GM18517 (cell line): ENCODE measurements at regions not wholly inside any gene's neighbourhood (a gene's known extent, or its start where the extent isn't known, plus 50 kb on each side); places are given as distances from the start of the nearest gene placed in this dataset.
"Not testable (repeated sequence)": the region's sequence is repeated elsewhere in the genome, so short reads cannot be mapped to it uniquely, and the experiment has no call there.

Experiments used
- ATAC-seq: cut with Tn5 transposase; IDR thresholded peaks from one replicate; pipeline ENCODE4 v1.9.1; 2021; ENCODE audit warnings: mild to moderate bottlenecking, moderate library complexity; ENCODE audit not compliant: unreplicated experiment

GRCh38 chr3:102682741-102683140 lies 247.9 kb downstream of the ZPLD1 start:
- ATAC-seq, result no peak

DNA sequence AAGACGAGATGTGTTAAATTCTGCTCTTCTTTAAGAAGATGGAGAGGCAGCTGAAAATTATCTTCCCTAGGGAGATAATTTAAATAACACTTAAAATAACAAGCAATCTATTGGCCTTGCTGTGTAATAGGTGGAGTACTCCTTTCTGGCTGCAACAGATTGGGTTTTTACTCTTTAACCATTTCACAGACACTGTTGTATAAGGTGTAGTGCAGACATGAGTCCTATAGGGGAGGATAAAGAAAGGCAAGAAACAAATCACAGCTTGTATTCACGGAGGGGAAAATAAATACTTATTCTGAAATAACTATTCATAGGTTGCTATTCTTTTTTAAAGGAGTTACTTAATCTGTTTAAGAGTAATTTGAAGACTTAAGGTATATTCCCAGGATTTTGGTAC lies 252.0 kb downstream of the ZPLD1 start:
- ATAC-seq, result no peak

GRCh38 chr3:102687851-102688555 lies 253.2 kb downstream of the ZPLD1 start:
- no peak for ATAC-seq

- no peak for ATAC-seq
Observed at GRCh38 chr3:102688556-102688930, 253.7 kb downstream of the ZPLD1 start.

- no peak for ATAC-seq
Observed at GRCh38 chr3:102691507-102691906, 256.7 kb downstream of the ZPLD1 start.

DNA sequence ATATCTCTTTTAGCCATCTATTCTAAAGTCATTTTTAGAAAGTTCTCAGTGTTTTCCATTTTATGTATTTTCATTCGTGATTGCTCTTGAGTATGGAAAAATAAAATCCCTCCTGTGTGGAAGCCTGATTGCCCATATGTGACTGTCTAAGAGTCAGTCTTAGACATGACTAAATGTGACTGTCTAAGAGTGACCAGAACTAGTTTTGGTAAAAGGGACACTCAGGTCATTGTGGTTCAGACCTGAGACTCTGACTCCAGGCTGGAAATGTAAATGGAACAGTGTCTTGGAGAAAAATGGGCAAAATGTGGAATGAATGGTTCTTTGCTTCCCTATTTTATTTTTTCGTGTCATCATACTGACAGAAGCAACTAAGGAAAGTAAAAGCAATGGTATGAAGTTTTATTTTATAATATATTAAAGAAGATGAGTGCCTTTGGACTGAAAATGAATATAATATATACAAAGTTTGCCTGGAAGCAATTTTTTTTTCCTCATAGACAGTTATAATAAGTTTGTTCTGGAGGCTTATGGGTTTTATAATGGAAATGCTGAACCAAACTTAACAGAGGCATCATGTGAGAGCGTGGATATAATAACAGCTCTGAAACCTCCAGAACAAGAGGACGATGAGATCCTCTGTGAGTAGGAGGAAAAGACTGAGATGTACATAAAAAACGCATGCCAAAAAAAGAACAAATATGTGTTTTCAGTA lies 264.4 kb downstream of the ZPLD1 start:
- ATAC-seq, result no peak

DNA sequence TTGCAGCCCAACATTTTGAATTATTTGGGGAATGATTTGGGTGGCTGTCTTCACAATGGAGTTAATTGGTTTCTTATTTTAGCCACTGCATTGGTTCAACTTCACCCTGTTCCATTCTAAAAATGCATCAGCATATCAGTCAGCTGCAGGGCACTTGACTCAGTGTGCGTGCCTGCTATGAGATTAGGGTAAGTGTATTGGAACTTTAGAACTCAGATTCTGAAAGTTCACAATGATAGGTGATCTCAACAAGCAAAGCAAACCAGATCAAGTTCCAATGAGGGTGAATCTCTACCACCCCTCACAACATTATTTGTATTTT lies 265.0 kb downstream of the ZPLD1 start:
- no peak for ATAC-seq

DNA sequence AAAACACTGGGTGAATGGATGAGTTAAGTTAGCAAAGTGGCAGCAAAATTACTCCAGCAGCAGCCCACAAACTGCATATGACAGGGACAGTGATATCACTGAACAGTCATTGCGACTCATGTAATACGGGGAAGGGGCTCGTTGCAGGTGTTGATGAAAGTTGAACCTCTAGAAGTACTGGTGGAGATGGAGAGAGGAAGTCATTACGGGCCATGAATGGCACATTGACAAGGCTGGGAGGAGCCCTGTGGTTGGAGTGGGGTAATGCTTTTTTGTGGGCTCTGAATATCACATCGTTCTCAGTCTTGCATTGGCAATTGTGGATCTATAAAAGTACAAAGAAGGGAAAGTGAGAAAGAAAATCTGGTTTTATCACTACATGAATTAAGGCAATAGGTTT lies 278.1 kb downstream of the ZPLD1 start:
- ATAC-seq, result no peak

GRCh38 chr3:102714567-102714966 lies 279.8 kb downstream of the ZPLD1 start:
- ATAC-seq, result peak; percentile 6

DNA sequence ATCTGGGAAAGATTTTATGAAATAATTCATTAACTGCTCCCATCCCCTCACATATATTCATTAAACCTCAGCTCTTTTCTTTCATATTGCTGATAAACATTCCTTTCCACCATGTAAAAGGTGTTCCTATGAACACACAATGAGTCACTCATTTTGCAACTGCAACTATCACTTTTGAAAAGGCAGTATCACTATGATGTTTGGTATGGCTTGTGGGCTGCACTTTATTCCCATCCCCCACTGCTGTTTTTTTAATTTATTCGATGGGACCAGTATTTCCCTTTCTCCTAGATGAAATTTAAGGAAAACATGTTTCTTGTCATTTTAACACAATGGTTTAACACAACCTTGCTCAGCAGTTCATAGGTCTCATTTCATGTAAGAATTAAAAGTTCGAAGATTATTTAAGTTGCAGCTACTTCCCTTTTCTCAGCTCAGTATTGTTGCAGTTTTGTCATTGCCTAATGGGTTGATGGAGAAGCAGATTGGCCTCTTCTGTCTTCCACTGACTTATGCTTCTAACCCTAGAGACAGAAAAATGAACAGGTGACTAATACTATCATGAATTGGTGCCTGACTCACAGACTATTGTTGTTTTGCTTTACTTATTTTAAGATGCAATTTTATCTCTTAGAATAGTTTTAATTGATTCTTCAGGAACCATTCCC lies 280.3 kb downstream of the ZPLD1 start:
- ATAC-seq, result peak; percentile 94

DNA sequence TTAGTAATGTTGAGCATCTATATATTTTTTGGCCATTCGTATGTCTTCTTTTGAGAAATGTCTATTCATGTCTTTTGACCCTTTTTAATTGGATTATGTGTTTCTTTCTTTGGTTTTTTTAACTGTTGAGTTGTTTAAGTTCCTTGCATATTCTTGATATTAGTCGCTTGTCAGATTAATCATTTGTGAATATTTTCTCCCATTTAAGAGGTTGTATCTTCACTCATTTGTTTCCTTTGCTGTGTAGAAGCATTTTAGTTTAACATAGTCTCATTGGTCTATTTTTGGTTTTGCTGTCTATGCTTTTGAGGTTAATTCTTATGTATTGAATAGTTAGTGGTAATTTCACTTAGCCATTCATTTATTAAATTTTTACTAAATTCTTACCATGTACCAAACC lies 283.8 kb downstream of the ZPLD1 start:
- no peak for ATAC-seq

DNA sequence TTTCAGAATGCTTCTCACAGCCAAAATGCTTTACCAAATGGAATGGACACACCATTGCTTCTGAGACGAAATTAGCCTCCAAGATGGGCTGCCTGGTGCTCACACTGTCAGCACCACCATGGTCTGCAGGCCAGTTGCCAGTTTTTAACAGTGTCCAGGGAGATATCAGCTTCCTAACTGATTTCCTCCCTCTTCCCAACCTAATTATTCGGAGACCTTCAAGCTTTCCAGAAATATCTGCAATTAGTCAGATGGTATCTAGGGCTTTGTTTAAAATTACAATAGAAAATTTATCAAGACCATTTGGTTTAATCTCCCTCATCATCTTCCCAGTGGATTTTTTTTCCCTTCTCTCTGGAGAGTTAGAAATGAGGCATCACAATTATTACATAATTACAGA lies 287.5 kb downstream of the ZPLD1 start:
- ATAC-seq, result no peak

DNA sequence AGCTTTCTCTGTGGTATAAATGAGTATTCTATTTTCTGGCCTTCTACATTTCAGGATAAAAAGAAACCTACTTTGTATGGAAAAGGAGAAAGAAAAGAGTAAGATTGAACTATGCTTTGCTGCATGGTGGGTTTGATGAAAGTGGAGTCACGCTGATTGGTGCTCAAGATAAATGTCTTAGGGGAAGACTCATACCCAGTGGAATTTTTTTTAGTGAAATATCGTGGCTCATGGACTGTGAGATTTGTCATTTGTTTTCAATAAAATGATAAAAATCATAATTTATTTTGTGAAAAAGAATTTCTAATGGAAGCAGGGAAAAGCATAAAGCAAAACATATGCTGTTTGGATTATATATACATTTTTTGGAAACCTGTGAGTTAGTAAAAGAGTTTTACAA lies 292.5 kb downstream of the ZPLD1 start:
- ATAC-seq, result no peak

DNA sequence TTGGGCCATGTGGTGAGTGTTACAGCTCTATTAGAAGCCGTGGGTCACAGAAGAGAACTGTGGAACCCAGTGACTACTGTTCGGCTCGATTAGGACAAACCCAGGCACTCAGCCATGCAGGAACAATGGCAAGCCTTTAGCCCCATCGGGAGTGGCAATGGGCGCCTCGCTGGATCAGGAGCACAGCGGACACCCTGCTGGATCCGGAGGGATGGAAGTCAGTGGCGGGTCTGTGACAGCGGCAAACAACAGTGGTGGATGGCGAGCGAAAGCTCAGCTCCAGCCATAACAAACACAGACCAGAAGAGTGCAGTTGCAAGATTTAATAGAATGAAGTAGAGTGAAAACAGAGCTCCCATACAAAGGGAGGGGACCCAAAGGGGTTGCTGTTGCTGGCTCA lies 297.8 kb downstream of the ZPLD1 start:
- ATAC-seq, result not testable (repeated sequence)

DNA sequence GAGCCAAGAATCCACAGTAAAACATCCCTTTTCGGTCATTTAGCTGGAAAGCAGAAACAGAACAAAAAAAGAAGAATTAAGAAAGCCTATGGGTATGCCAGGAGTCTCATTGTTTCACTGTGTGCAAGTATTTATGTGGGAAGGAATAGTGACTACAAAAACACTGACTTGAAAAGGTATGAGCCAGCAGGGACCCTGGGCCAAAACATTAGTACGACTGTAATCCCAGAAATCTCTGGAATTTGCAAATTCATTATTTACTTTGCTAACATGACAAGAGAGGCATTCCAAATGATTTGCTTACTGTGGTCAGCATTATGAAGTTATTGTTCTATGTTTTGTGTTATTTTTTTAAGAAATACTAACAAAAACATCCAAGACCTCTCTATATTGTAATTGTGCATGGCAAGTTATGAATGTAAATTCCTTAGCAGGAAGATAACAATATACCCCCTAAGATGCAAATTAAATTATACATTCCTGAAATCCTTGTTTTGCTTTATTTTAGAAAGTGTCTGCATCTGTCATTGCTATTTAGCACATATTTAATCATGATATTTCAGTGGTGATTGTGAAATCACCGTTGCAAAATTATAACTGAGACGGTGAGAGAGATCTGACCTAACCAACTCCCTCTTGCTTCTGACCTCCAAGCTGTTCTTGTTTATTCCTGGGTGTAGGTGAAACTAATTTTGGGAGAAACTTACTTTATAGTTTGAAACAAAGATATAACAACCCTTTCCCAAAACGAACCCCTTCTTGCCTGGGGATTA lies 299.2 kb downstream of the ZPLD1 start:
- ATAC-seq, result no peak

- ATAC-seq, result no peak
Observed at GRCh38 chr3:102735311-102735710, 300.5 kb downstream of the ZPLD1 start.

GRCh38 chr3:102736288-102736974 lies 301.6 kb downstream of the ZPLD1 start:
- ATAC-seq, result no peak

GRCh38 chr3:102736975-102737304 lies 302.1 kb downstream of the ZPLD1 start:
- no peak for ATAC-seq

DNA sequence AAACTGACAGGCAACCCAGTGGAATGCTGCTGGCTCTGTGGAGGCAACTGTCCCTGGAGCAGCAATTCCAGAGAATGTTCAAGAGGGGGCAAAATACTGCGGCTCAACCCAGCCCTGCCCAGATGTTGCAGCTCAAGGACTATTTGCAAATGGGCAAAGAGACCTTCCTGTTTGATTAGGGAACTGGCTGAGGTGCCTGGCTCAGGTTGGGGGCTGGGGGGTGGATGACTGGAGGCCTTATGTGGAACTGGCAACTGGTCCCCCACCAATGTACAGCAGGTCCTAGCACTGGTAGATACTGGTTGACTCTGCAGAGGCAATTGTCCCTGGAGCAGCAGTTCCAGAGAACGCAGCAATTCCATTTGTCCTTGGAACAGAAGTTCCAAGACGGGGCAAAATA lies 302.5 kb downstream of the ZPLD1 start:
- ATAC-seq, result no peak

- no peak for ATAC-seq
Observed at GRCh38 chr3:102741105-102741504, 306.3 kb downstream of the ZPLD1 start.

DNA sequence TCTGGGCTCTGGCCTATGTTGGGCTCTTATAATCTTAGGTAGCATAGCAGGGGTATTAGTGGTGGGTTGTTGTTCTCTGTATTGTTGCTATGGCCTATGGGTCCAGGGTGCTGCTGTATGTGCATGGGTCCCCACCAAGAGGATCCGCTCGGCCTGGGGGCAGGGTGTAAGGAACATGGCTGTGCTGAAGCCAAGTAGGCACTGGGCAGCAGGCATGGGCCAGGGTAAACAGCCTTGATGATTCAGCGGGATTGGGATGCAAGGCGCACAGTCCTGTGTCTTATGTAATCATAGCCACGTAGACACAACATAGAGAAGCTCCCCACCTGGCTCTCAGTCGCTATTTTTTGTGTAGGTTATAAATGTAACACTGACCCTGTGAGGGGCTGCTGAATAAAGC lies 306.9 kb downstream of the ZPLD1 start:
- no peak for ATAC-seq
